Erythroblast (primary cell): ENCODE measurements at regions not wholly inside any gene's neighbourhood (a gene's known extent, or its start where the extent isn't known, plus 50 kb on each side); places are given as distances from the start of the nearest gene placed in this dataset.

ENCODE experiments used
- GATA1 ChIP-seq: IDR thresholded peaks from 2 replicates; pipeline ENCODE4 v1.6.1; 2011; ENCODE audit warnings: low read depth, mild to moderate bottlenecking, control low read depth, low read length, moderate library complexity
- POLR2A ChIP-seq: IDR thresholded peaks from 2 replicates; pipeline ENCODE4 v1.6.1; 2011; ENCODE audit warnings: mild to moderate bottlenecking, low read length

DNA sequence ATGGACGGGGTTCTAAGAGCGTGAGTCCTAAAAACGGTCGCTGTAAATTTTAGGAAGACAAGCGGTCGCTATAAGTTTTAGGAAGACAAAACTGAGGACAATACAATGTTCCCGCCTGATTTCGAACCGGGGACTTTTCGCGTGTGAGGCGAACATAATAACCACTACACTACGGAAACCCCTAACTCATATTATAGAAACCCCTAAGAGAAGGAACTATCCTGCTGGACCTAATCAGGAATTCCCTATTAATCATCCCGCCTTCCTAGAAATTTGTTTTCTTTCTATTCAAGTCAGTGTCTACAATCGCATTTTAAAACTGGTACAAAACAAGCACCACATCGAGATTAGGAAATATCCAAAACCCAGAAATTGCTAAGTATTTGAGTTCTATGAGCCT is 183.8 kb downstream of the OR2B2 start:
- TF ChIP-seq POLR2A (no peak), GATA1 (no peak)
